Heart left ventricle (tissue), 13 donors: ENCODE measurements at regions not wholly inside any gene's neighbourhood (a gene's known extent, or its start where the extent isn't known, plus 50 kb on each side); places are given as distances from the start of the nearest gene placed in this dataset.

ENCODE experiments used
- POLR2A ChIP-seq, 2 donors: fragments of 450-650 bp; IDR thresholded peaks; one replicate each; pipeline ENCODE4 v1.6.1; 2017; ENCODE audit warnings: antibody characterized with exemption in 2 of 2, mild to moderate bottlenecking in 2 of 2, moderate library complexity in 2 of 2
- TF ChIP-seq, protein P1 (sequence below), 12 donors: fragments of 200-600 bp; sonication (generic) in 4 of 12; IDR thresholded peaks; one replicate each; pipeline versions ENCODE4 v1.5.0 to v1.8.0; 2018 to 2022; ENCODE audit warnings: antibody characterized with exemption in 12 of 12, mild to moderate bottlenecking in 5 of 12
- donor health status: ischemic (EF 13 %, LVEDD 7.1; RV severe dilation, severe dysfunction).
- donor health status: DM: no; HTN: yes; CAD: no.
- donor health status: DM: no; HTN: no; CAD: no.
- donor health status: ischemic (EF 25% LVEDD 6.9; RV normal size, moderate dysfunction).
- donor health status: ischemic (EF 25% LVEDD 5.7; RV mildly dilated, moderate dysfunction).
- donor health status: ischemic (EF 35%, LVEDD 5.7; RV mildly dilated, moderate dysfunction).
- donor health status: nonischemic (EF 11% LVEDD 7.7; RV severe dilation, severe dysfunction).
- donor health status: DM: yes; HTN: yes; CAD: no.
- donor health status: PGD.
- donor health status: ischemic (EF 29% LVEDD 5.4; RV normal size, mild dysfunction).
- donor health status: nonischemic (EF 23%, LVEDD 6.1; RV moderate dilation, normal function).

DNA sequence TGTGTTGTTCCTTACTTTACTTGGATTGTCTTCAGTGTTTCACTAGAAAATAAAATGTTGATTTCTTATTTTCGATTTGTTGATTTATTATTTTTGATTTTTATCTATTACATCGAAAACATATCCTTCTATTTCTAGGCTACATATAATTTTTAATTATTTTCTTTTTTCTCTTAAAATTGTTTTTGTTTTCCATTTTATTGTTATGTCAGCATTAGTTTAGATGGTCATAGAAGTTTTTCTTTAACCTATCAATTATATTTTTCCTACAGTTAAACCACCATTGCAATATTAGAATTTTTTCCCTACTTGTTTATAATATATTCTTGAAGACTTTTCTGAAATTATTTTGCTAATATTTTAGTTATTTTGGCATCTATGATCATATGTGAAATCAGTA lies 1685.1 kb downstream of the RPA4 start:
- TF ChIP-seq, protein P1, sequence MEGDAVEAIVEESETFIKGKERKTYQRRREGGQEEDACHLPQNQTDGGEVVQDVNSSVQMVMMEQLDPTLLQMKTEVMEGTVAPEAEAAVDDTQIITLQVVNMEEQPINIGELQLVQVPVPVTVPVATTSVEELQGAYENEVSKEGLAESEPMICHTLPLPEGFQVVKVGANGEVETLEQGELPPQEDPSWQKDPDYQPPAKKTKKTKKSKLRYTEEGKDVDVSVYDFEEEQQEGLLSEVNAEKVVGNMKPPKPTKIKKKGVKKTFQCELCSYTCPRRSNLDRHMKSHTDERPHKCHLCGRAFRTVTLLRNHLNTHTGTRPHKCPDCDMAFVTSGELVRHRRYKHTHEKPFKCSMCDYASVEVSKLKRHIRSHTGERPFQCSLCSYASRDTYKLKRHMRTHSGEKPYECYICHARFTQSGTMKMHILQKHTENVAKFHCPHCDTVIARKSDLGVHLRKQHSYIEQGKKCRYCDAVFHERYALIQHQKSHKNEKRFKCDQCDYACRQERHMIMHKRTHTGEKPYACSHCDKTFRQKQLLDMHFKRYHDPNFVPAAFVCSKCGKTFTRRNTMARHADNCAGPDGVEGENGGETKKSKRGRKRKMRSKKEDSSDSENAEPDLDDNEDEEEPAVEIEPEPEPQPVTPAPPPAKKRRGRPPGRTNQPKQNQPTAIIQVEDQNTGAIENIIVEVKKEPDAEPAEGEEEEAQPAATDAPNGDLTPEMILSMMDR (IDR thresholded peaks at IDR 0.05) = no peak
- no peak for TF ChIP-seq POLR2A (IDR thresholded peaks at IDR 0.05)
